ENCODE measurements at regions not wholly inside any gene's neighbourhood (a gene's known extent, or its start where the extent isn't known, plus 50 kb on each side); places are given as distances from the start of the nearest gene placed in this dataset.

- no peaks in the 10 kb centered on the region for H3K27me3 Mint-ChIP-seq
- no peak overlapping the region for H3K27ac Mint-ChIP-seq
- H3K4me1 Mint-ChIP-seq, result no peaks in the 10 kb centered on the region
- no peaks in the 10 kb centered on the region for H3K9me3 Mint-ChIP-seq
- DNase-seq (no peak), ATAC-seq (no peak)
- H3K4me3 Mint-ChIP-seq, result no peak overlapping the region
Measured at GRCh38 chr22:49042066-49042465, 785.6 kb downstream of the BRD1 start.

- Mint-ChIP-seq H3K27ac (peak overlapping the region; percentile 46 to 54), H3K4me1 (no peaks in the 10 kb centered on the region), H3K27me3 (no peaks in the 10 kb centered on the region), H3K4me3 (no peak overlapping the region), H3K9me3 (no peaks in the 10 kb centered on the region)
- DNase-seq, result no peak
- no peak for ATAC-seq
Measured at GRCh38 chr22:49040754-49041467, 786.8 kb downstream of the BRD1 start.

- no peaks in the 10 kb centered on the region for H3K4me1 Mint-ChIP-seq
- no peak for ATAC-seq
- H3K27me3 Mint-ChIP-seq, result no peaks in the 10 kb centered on the region
- no peak overlapping the region for H3K4me3 Mint-ChIP-seq
- peak overlapping the region in 1 of 2 donors; percentile 54 for H3K27ac Mint-ChIP-seq
- no peak for DNase-seq
- H3K9me3 Mint-ChIP-seq, result no peaks in the 10 kb centered on the region
Measured at GRCh38 chr22:49040111-49040510, 787.6 kb downstream of the BRD1 start.

GRCh38 chr22:49039625-49040024 is 788.0 kb downstream of the BRD1 start:
- no peak for DNase-seq
- Mint-ChIP-seq H3K27ac (no peak overlapping the region), H3K4me1 (no peaks in the 10 kb centered on the region), H3K4me3 (no peak overlapping the region), H3K27me3 (no peaks in the 10 kb centered on the region), H3K9me3 (no peaks in the 10 kb centered on the region)
- no peak for ATAC-seq

- no peak overlapping the region for H3K4me3 Mint-ChIP-seq
- H3K27me3 Mint-ChIP-seq, result peaks cover 10% of the 10 kb centered on the region
- no peaks in the 10 kb centered on the region for H3K4me1 Mint-ChIP-seq
- ATAC-seq (no peak), DNase-seq (no peak)
- no peaks in the 10 kb centered on the region for H3K9me3 Mint-ChIP-seq
- no peak overlapping the region for H3K27ac Mint-ChIP-seq
Measured at GRCh38 chr22:49037701-49038245, 789.9 kb downstream of the BRD1 start.

- DNase-seq (no peak), ATAC-seq (no peak)
- Mint-ChIP-seq H3K4me3 (no peak overlapping the region), H3K9me3 (no peaks in the 10 kb centered on the region), H3K27me3 (peaks cover 12% of the 10 kb centered on the region), H3K27ac (no peak overlapping the region), H3K4me1 (no peaks in the 10 kb centered on the region)
Measured at GRCh38 chr22:49036513-49036912, 791.2 kb downstream of the BRD1 start.

GRCh38 chr22:49035818-49036457 is 791.7 kb downstream of the BRD1 start:
- ATAC-seq (no peak), DNase-seq (no peak)
- no peaks in the 10 kb centered on the region for H3K9me3 Mint-ChIP-seq
- H3K4me1 Mint-ChIP-seq, result no peaks in the 10 kb centered on the region
- no peak overlapping the region for H3K4me3 Mint-ChIP-seq
- peaks cover 16% of the 10 kb centered on the region for H3K27me3 Mint-ChIP-seq
- H3K27ac Mint-ChIP-seq, result no peak overlapping the region

GRCh38 chr22:49034836-49035817 is 792.5 kb downstream of the BRD1 start:
- Mint-ChIP-seq H3K4me1 (no peaks in the 10 kb centered on the region), H3K27me3 (peaks cover 18% of the 10 kb centered on the region), H3K27ac (peak overlapping the region in 1 of 2 donors; percentile 48), H3K4me3 (no peak overlapping the region), H3K9me3 (no peaks in the 10 kb centered on the region)
- ATAC-seq, result no peak
- no peak for DNase-seq

- Mint-ChIP-seq H3K4me1 (no peaks in the 10 kb centered on the region), H3K9me3 (no peaks in the 10 kb centered on the region), H3K27me3 (peaks cover 18% of the 10 kb centered on the region), H3K27ac (no peak overlapping the region), H3K4me3 (no peak overlapping the region)
- no peak for DNase-seq
- ATAC-seq, result no peak
Measured at GRCh38 chr22:49033616-49034015, 794.1 kb downstream of the BRD1 start.

GRCh38 chr22:49032821-49033220 is 794.9 kb downstream of the BRD1 start:
- peaks cover 19% of the 10 kb centered on the region for H3K27me3 Mint-ChIP-seq
- no peak overlapping the region for H3K27ac Mint-ChIP-seq
- H3K4me3 Mint-ChIP-seq, result no peak overlapping the region
- H3K4me1 Mint-ChIP-seq, result no peaks in the 10 kb centered on the region
- ATAC-seq (no peak), DNase-seq (no peak)
- no peaks in the 10 kb centered on the region for H3K9me3 Mint-ChIP-seq

GRCh38 chr22:49031746-49032330 is 795.8 kb downstream of the BRD1 start:
- H3K4me1 Mint-ChIP-seq, result no peaks in the 10 kb centered on the region

GRCh38 chr22:49028111-49028510 is 799.6 kb downstream of the BRD1 start:
- no peaks in the 10 kb centered on the region for H3K9me3 Mint-ChIP-seq
- H3K27ac Mint-ChIP-seq, result no peak overlapping the region
- ATAC-seq (no peak), DNase-seq (no peak)
- no peaks in the 10 kb centered on the region for H3K4me1 Mint-ChIP-seq
- H3K27me3 Mint-ChIP-seq, result peaks cover 24% of the 10 kb centered on the region
- H3K4me3 Mint-ChIP-seq, result no peak overlapping the region

More at GRCh38 chr22:49031746-49032330, 795.8 kb downstream of the BRD1 start:
- peaks cover 28% of the 10 kb centered on the region for H3K27me3 Mint-ChIP-seq
- ATAC-seq (no peak), DNase-seq (no peak)
- H3K4me3 Mint-ChIP-seq, result no peak overlapping the region
- peak overlapping the region in 1 of 2 donors; percentile 23 for H3K27ac Mint-ChIP-seq
- no peaks in the 10 kb centered on the region for H3K9me3 Mint-ChIP-seq

GRCh38 chr22:49027368-49027670 is 800.4 kb downstream of the BRD1 start:
- no peak for ATAC-seq
- peak overlapping the region in 1 of 2 donors; percentile 0 for H3K27ac Mint-ChIP-seq
- H3K27me3 Mint-ChIP-seq, result peaks cover 27% of the 10 kb centered on the region
- no peak for DNase-seq
- H3K4me1 Mint-ChIP-seq, result no peaks in the 10 kb centered on the region
- H3K9me3 Mint-ChIP-seq, result no peaks in the 10 kb centered on the region
- no peak overlapping the region for H3K4me3 Mint-ChIP-seq

- H3K4me3 Mint-ChIP-seq, result no peak overlapping the region
- H3K27ac Mint-ChIP-seq, result peak overlapping the region; percentile 0 to 41
- DNase-seq (no peak), ATAC-seq (no peak)
- H3K4me1 Mint-ChIP-seq, result no peaks in the 10 kb centered on the region
- no peaks in the 10 kb centered on the region for H3K9me3 Mint-ChIP-seq
- peaks cover 30% of the 10 kb centered on the region for H3K27me3 Mint-ChIP-seq
Measured at GRCh38 chr22:49026494-49027367, 800.9 kb downstream of the BRD1 start.

Measured in stimulated activated naive CD8-positive, alpha-beta T cell treated with anti-CD3 and anti-CD28 coated beads, Interleukin-15, amount 100 ng/mL, for 72 hours (primary cell).